ENCODE measurements at regions not wholly inside any gene's neighbourhood (a gene's known extent, or its start where the extent isn't known, plus 50 kb on each side); places are given as distances from the start of the nearest gene placed in this dataset.
A peak's percentile ranks its signal among the peaks of the same experiment; 100 is the strongest.

DNA sequence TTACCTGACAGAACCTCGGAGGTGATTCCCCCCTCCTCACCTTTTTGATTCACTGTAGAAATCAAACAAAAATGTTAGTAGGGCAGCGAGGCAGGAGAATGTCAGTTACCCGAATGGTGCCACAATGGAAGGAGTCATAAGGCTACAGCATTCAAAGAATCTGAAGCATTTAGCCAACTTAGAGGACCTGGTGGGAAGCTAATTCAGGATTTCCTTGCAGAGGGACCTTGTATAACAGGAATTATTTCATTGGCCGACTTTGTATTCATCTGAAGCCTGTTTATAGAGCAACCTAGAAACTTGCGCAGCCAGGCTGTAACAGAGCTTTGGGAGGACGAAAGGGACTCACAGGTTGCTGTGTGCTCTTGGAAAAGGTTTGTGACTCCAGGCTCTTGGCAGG, 129.1 kb upstream of the MMADHC start:
- Histone ChIP-seq H3K4me1 (ENCODE audit: insufficient read depth, low read length) (no peaks in the 10 kb centered on the region), H3K9me3 (ENCODE audit: low read depth, low read length) (no peaks in the 10 kb centered on the region), H3K27ac (ENCODE audit: low read depth, low read length) (no peak overlapping the region), H2AFZ (ENCODE audit: low read length) (no peak overlapping the region), H3K4me2 (ENCODE audit: insufficient read depth, low read length) (no peak overlapping the region), H3K79me2 (ENCODE audit: insufficient read depth, low read length) (no peaks in the 10 kb centered on the region), H3K27me3 (ENCODE audit: insufficient read depth, low read length) (no peaks in the 10 kb centered on the region), H3K4me3 (ENCODE audit: insufficient read depth, low read length) (no peak overlapping the region), H3K36me3 (ENCODE audit: insufficient read depth, low read length) (no peaks in the 10 kb centered on the region), H4K20me1 (ENCODE audit: insufficient read depth, low read length) (no peaks in the 10 kb centered on the region)
- no peak for DNase-seq (ENCODE audit: insufficient read length, low spot score, missing footprints)
- no peak for TF ChIP-seq CTCF (IDR thresholded peaks at IDR 0.05; ENCODE audit: extremely low read depth, low read depth, low read length)

- no peak overlapping the region for H3K4me2 ChIP-seq (ENCODE audit: insufficient read depth, low read length)
- no peak for TF ChIP-seq CTCF (IDR thresholded peaks at IDR 0.05; ENCODE audit: extremely low read depth, low read depth, low read length)
- H3K9me3 ChIP-seq (ENCODE audit: low read depth, low read length): no peaks in the 10 kb centered on the region
- no peak overlapping the region for H2AFZ ChIP-seq (ENCODE audit: low read length)
- no peaks in the 10 kb centered on the region for H3K36me3 ChIP-seq (ENCODE audit: insufficient read depth, low read length)
- no peaks in the 10 kb centered on the region for H4K20me1 ChIP-seq (ENCODE audit: insufficient read depth, low read length)
- no peak overlapping the region for H3K27ac ChIP-seq (ENCODE audit: low read depth, low read length)
- no peaks in the 10 kb centered on the region for H3K79me2 ChIP-seq (ENCODE audit: insufficient read depth, low read length)
- DNase-seq (ENCODE audit: insufficient read length, low spot score, missing footprints): no peak
- no peaks in the 10 kb centered on the region for H3K27me3 ChIP-seq (ENCODE audit: insufficient read depth, low read length)
- no peak overlapping the region for H3K4me3 ChIP-seq (ENCODE audit: insufficient read depth, low read length)
- H3K4me1 ChIP-seq (ENCODE audit: insufficient read depth, low read length): no peaks in the 10 kb centered on the region
These were observed 128.3 kb upstream of the MMADHC start for GRCh38 chr2:149715894-149716293.

DNA sequence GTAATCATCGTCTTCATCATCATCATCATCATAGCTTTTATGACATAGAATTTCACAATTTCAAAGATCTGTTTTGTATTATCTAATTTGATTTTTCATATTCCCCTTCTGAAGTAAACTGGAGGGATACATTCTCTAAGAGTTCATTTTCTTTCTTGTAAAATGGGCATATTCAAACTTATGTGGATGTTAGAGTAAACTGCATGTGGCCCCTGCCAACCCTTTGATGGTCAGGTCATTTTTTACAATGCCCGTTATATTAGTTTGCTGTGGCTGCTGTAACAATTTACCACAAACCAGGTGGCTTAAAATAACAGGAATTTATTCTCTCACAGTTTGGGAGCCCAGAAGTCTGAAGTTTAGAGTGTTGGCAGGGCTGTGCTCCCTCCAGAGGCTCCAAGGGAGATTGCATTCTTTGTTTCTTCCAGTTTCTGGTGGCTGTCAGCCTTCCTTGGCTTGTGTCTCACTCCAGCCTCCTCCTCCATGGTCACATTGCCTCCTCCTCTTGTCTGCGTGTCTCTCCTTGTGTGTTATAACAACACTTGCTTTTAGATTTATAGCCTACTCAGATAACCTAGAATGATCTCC, 127.5 kb upstream of the MMADHC start:
- Histone ChIP-seq H3K27ac (ENCODE audit: low read depth, low read length) (no peak overlapping the region), H3K4me3 (ENCODE audit: insufficient read depth, low read length) (no peak overlapping the region), H3K4me1 (ENCODE audit: insufficient read depth, low read length) (no peaks in the 10 kb centered on the region), H3K27me3 (ENCODE audit: insufficient read depth, low read length) (no peaks in the 10 kb centered on the region), H3K36me3 (ENCODE audit: insufficient read depth, low read length) (no peaks in the 10 kb centered on the region), H3K9me3 (ENCODE audit: low read depth, low read length) (no peaks in the 10 kb centered on the region), H3K79me2 (ENCODE audit: insufficient read depth, low read length) (no peaks in the 10 kb centered on the region), H3K4me2 (ENCODE audit: insufficient read depth, low read length) (no peak overlapping the region), H2AFZ (ENCODE audit: low read length) (no peak overlapping the region), H4K20me1 (ENCODE audit: insufficient read depth, low read length) (no peaks in the 10 kb centered on the region)
- peak; percentile 83 for TF ChIP-seq CTCF (IDR thresholded peaks at IDR 0.05; ENCODE audit: extremely low read depth, low read depth, low read length)
- peak; percentile 34 for DNase-seq (ENCODE audit: insufficient read length, low spot score, missing footprints)

- Histone ChIP-seq H3K4me2 (ENCODE audit: insufficient read depth, low read length) (no peak overlapping the region), H3K79me2 (ENCODE audit: insufficient read depth, low read length) (no peaks in the 10 kb centered on the region), H3K36me3 (ENCODE audit: insufficient read depth, low read length) (no peaks in the 10 kb centered on the region), H4K20me1 (ENCODE audit: insufficient read depth, low read length) (no peaks in the 10 kb centered on the region), H3K27me3 (ENCODE audit: insufficient read depth, low read length) (no peaks in the 10 kb centered on the region), H3K27ac (ENCODE audit: low read depth, low read length) (no peak overlapping the region), H3K4me3 (ENCODE audit: insufficient read depth, low read length) (no peak overlapping the region), H2AFZ (ENCODE audit: low read length) (no peak overlapping the region), H3K9me3 (ENCODE audit: low read depth, low read length) (no peaks in the 10 kb centered on the region), H3K4me1 (ENCODE audit: insufficient read depth, low read length) (no peaks in the 10 kb centered on the region)
- no peak for DNase-seq (ENCODE audit: insufficient read length, low spot score, missing footprints)
- no peak for TF ChIP-seq CTCF (IDR thresholded peaks at IDR 0.05; ENCODE audit: extremely low read depth, low read depth, low read length)
These were observed 122.1 kb upstream of the MMADHC start for GRCh38 chr2:149709496-149710263.

Data from osteoblast (primary cell).